Muscle of leg (tissue), 3 donors: ENCODE measurements at regions not wholly inside any gene's neighbourhood (a gene's known extent, or its start where the extent isn't known, plus 50 kb on each side); places are given as distances from the start of the nearest gene placed in this dataset.
"Not testable (repeated sequence)": the region's sequence is repeated elsewhere in the genome, so short reads cannot be mapped to it uniquely, and the experiment has no call there.

Experiments used
- DNase-seq: peaks from one replicate; pipeline ENCODE4 v3.0.0; 2013
- H3K27ac ChIP-seq: one replicate; pipeline ENCODE4 v1.5.1; 2013; ENCODE audit warnings: mild to moderate bottlenecking, low read length, control low read depth
- H3K27me3 ChIP-seq: one replicate; pipeline ENCODE4 v1.6.1; 2013; ENCODE audit warnings: low read length; ENCODE audit not compliant: control insufficient read depth, insufficient read depth
- H3K36me3 ChIP-seq: one replicate; pipeline ENCODE4 v1.6.1; 2013; ENCODE audit warnings: low read length; ENCODE audit not compliant: control insufficient read depth, insufficient read depth
- H3K4me1 ChIP-seq: one replicate; pipeline ENCODE4 v1.6.1; 2013; ENCODE audit warnings: low read length; ENCODE audit not compliant: control insufficient read depth, insufficient read depth
- H3K4me3 ChIP-seq: one replicate; pipeline ENCODE4 v1.5.1; 2013; ENCODE audit warnings: low read length, control low read depth
- H3K9me3 ChIP-seq: replicated peaks from 2 replicates; pipeline ENCODE4 v1.6.1; 2013; ENCODE audit warnings: low read depth, low read length; ENCODE audit not compliant: control insufficient read depth
- WGBS: methylation state at CpG from one replicate; pipeline ENCODE4 v1.1.5; 2013; ENCODE audit warnings: missing lambda C conversion rate; ENCODE audit not compliant: insufficient coverage; 5-methylcytosine and 5-hydroxymethylcytosine counted together

DNA sequence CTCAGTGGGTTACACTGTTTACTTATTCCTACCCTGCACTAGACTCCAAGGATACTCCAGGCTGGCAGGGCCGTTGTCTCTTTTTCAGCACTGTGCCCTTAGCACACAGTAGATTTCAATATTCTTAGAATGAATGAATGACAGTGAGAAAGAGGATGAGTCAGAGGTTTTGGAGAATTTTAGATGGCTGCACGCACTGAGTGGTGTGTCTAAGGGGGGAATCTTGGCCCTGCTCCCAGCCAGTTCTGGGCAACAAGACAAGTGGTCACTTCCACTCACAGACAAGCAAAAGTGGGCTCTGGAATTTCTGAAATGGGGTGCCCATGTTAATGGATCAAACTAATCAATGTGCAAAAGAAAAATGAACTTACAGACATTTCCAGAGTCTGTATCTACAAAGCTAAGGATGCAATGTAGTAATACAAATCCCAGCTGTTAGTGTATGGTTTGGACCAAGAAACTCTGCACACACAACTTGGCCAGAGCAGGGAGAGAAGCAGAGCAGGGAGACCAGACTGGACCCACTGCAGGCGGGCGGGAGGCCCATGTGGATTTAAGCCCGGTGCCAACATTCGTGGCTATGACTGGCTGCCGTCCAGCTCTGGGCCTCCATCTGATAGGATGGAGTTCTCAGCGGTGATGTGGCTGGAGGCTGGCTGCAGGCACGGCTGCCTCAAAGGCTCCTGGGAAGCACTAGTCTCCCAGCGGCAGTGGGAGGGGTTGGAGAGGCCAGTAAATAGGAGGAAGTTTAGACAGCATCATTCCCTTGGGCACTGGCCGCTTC lies 95.6 kb upstream of the CDYL2 start:
- Histone ChIP-seq H3K4me3 (no peak overlapping the region), H3K36me3 (no peaks in the 10 kb centered on the region), H3K9me3 (no peaks in the 10 kb centered on the region), H3K4me1 (peaks cover 15% of the 10 kb centered on the region), H3K27me3 (no peaks in the 10 kb centered on the region), H3K27ac (peak overlapping the region; percentile 65)
- DNase-seq: peak; percentile 90
- WGBS: 15% methylated on average over 5 of the region's 11 CpGs

GRCh38 chr16:80896776-80897175 lies 92.4 kb upstream of the CDYL2 start:
- Histone ChIP-seq H3K27me3 (no peaks in the 10 kb centered on the region), H3K27ac (no peak overlapping the region), H3K4me3 (no peak overlapping the region), H3K9me3 (no peaks in the 10 kb centered on the region), H3K4me1 (peaks cover 15% of the 10 kb centered on the region), H3K36me3 (no peaks in the 10 kb centered on the region)
- DNase-seq: no peak
- 82% methylated on average over 2 of the region's 5 CpGs for WGBS

GRCh38 chr16:80894091-80894490 lies 89.7 kb upstream of the CDYL2 start:
- Histone ChIP-seq H3K4me1 (no peaks in the 10 kb centered on the region), H3K27me3 (no peaks in the 10 kb centered on the region), H3K9me3 (no peaks in the 10 kb centered on the region), H3K36me3 (no peaks in the 10 kb centered on the region), H3K27ac (no peak overlapping the region), H3K4me3 (no peak overlapping the region)
- peak; percentile 60 for DNase-seq
- 33% methylated on average over 2 of the region's 3 CpGs for WGBS

DNA sequence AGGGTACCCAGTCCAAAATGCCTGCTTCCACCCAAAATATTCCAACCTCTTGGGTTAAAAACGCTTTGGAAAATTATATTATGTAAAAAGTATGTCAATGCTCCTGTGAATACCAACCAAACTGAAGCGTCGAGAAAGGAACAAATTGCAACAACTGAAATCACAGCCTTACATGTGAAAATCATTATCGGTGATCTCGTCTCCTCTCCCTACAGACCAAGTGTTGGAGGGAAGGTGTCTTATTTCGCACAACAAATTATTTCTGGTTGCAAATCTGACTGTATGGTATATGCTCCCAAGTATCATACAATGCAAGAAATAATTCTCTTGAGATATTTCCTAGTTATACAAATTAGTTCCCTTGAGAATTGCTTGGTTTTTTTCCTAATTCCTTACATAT lies 89.3 kb upstream of the CDYL2 start:
- no peaks in the 10 kb centered on the region for H3K4me1 ChIP-seq
- H3K27ac ChIP-seq: no peak overlapping the region
- no peaks in the 10 kb centered on the region for H3K36me3 ChIP-seq
- no peaks in the 10 kb centered on the region for H3K9me3 ChIP-seq
- WGBS: no CpG with 5 or more reads among the region's 6 CpGs
- H3K4me3 ChIP-seq: no peak overlapping the region
- DNase-seq: peak; percentile 62
- no peaks in the 10 kb centered on the region for H3K27me3 ChIP-seq

GRCh38 chr16:80892395-80892794 lies 88.0 kb upstream of the CDYL2 start:
- H3K4me3 ChIP-seq, H3K27ac ChIP-seq, H3K4me1 ChIP-seq, H3K9me3 ChIP-seq, H3K36me3 ChIP-seq, DNase-seq, H3K27me3 ChIP-seq: not testable (repeated sequence)
- WGBS: 80% methylated on average over 2 of the region's 10 CpGs

DNA sequence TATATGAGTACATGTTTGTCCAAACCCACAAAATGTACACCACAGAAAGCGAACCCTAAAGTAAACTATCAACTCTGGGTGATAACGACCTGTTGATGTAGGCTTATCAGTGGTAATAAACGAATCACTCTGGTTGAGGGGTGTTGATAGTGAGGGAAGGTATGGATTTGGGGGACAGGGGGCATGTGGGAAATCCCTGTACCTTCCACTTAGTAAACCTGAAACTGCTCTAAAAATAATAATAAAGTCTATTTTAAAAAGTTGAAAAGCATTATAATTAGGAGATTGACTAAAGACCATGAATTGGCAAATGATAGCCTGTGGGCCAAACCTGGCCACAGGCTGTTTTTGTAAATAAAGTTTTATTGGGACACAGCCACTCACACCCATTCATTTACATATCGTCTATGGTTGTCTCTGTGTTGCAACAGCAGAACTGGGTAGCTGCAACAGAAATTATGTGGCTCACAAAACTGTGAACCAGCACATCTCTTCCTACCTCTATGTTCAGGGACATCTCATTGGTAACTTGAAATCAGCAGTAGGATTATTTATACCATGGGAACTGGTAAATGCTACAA lies 85.5 kb upstream of the CDYL2 start:
- Histone ChIP-seq H3K27ac (no peak overlapping the region), H3K9me3 (no peaks in the 10 kb centered on the region), H3K4me1 (no peaks in the 10 kb centered on the region), H3K27me3 (no peaks in the 10 kb centered on the region), H3K4me3 (no peak overlapping the region), H3K36me3 (no peaks in the 10 kb centered on the region)
- DNase-seq: no peak
- no CpG with 5 or more reads among the region's 4 CpGs for WGBS

- H3K27me3 ChIP-seq: peaks cover 2% of the 10 kb centered on the region
- DNase-seq: no peak
- no peak overlapping the region for H3K27ac ChIP-seq
- H3K36me3 ChIP-seq: no peaks in the 10 kb centered on the region
- no peaks in the 10 kb centered on the region for H3K9me3 ChIP-seq
- WGBS: 67% methylated on average over 1 of the region's 3 CpGs
- no peak overlapping the region for H3K4me3 ChIP-seq
- H3K4me1 ChIP-seq: no peaks in the 10 kb centered on the region
These were observed 82.7 kb upstream of the CDYL2 start for GRCh38 chr16:80887062-80887461.

GRCh38 chr16:80883816-80884215 lies 79.4 kb upstream of the CDYL2 start:
- DNase-seq: no peak
- no peaks in the 10 kb centered on the region for H3K9me3 ChIP-seq
- peaks cover 2% of the 10 kb centered on the region for H3K27me3 ChIP-seq
- no peaks in the 10 kb centered on the region for H3K4me1 ChIP-seq
- no peaks in the 10 kb centered on the region for H3K36me3 ChIP-seq
- H3K4me3 ChIP-seq: no peak overlapping the region
- no peak overlapping the region for H3K27ac ChIP-seq
- WGBS: 97% methylated on average over 5 of the region's 5 CpGs

- H3K9me3 ChIP-seq: no peaks in the 10 kb centered on the region
These were observed 78.8 kb upstream of the CDYL2 start for GRCh38 chr16:80883159-80883642.

GRCh38 chr16:80875616-80876015 lies 71.2 kb upstream of the CDYL2 start:
- 40% methylated on average over 5 of the region's 5 CpGs for WGBS
- Histone ChIP-seq H3K4me1 (no peaks in the 10 kb centered on the region), H3K36me3 (no peaks in the 10 kb centered on the region), H3K4me3 (no peak overlapping the region), H3K9me3 (no peaks in the 10 kb centered on the region), H3K27me3 (peaks cover 5% of the 10 kb centered on the region), H3K27ac (no peak overlapping the region)
- DNase-seq: no peak

More at GRCh38 chr16:80883159-80883642, 78.8 kb upstream of the CDYL2 start:
- no peak for DNase-seq
- no peak overlapping the region for H3K4me3 ChIP-seq
- WGBS: 67% methylated on average over 4 of the region's 4 CpGs
- H3K36me3 ChIP-seq: no peaks in the 10 kb centered on the region
- H3K27ac ChIP-seq: no peak overlapping the region
- peaks cover 2% of the 10 kb centered on the region for H3K27me3 ChIP-seq
- no peaks in the 10 kb centered on the region for H3K4me1 ChIP-seq
